Fibroblast of lung (primary cell): ENCODE measurements at regions not wholly inside any gene's neighbourhood (a gene's known extent, or its start where the extent isn't known, plus 50 kb on each side); places are given as distances from the start of the nearest gene placed in this dataset.
"Not testable (repeated sequence)": the region's sequence is repeated elsewhere in the genome, so short reads cannot be mapped to it uniquely, and the experiment has no call there.

ENCODE experiments used
- DNase-seq, 2 donors: peaks; one replicate each; pipeline versions ENCODE4 v3.0.0 to v3.0.0-alpha.2; 2010; ENCODE audit warnings: low read depth in 2 of 2
- H2AFZ ChIP-seq: 2 replicates; pipeline ENCODE4 v1.5.1; 2012; ENCODE audit warnings: low read length, control low read depth, inconsistent platforms
- H3K27ac ChIP-seq: 2 replicates; pipeline ENCODE4 v1.5.1; 2011; ENCODE audit warnings: low read length, control low read depth; ENCODE audit not compliant: insufficient read depth
- H3K27me3 ChIP-seq: 2 replicates; pipeline ENCODE4 v1.5.1; 2011; ENCODE audit warnings: mild to moderate bottlenecking, low read length; ENCODE audit not compliant: control insufficient read depth, insufficient read depth
- H3K36me3 ChIP-seq: 2 replicates; pipeline ENCODE4 v1.5.1; 2011; ENCODE audit warnings: low read length; ENCODE audit not compliant: control insufficient read depth, insufficient read depth
- H3K4me1 ChIP-seq: 2 replicates; pipeline ENCODE4 v1.5.1; 2011; ENCODE audit warnings: low read length; ENCODE audit not compliant: control insufficient read depth, insufficient read depth; ENCODE audit errors: extremely low read depth
- H3K4me2 ChIP-seq: 2 replicates; pipeline ENCODE4 v1.5.1; 2011; ENCODE audit warnings: low read length, control low read depth; ENCODE audit not compliant: insufficient read depth; ENCODE audit errors: extremely low read depth
- H3K4me3 ChIP-seq, 4 experiments: fragments of 200-600 bp in 1 of 4; sonication (generic) in 1 of 4; replicated peaks in 1 of 4; 2 replicates each; pipeline ENCODE4 v1.5.1; 2011 to 2016; ENCODE audit warnings: low read length in 4 of 4, low read depth in 3 of 4, mild to moderate bottlenecking in 3 of 4, control low read depth in 2 of 4, inconsistent platforms in 1 of 4, mixed read lengths in 1 of 4; ENCODE audit not compliant: insufficient read depth in 1 of 4; ENCODE audit errors: control extremely low read depth in 1 of 4
- H3K79me2 ChIP-seq: 2 replicates; pipeline ENCODE4 v1.5.1; 2012; ENCODE audit warnings: mild to moderate bottlenecking, low read length, inconsistent platforms; ENCODE audit not compliant: control insufficient read depth, insufficient read depth
- H3K9ac ChIP-seq: 2 replicates; pipeline ENCODE4 v1.5.1; 2011; ENCODE audit warnings: mild to moderate bottlenecking, low read length, control low read depth; ENCODE audit not compliant: insufficient read depth
- H3K9me3 ChIP-seq: 2 replicates; pipeline ENCODE4 v1.5.1; 2012; ENCODE audit warnings: low read depth, low read length; ENCODE audit not compliant: control insufficient read depth, insufficient read depth
- H4K20me1 ChIP-seq: 2 replicates; pipeline ENCODE4 v1.5.1; 2011; ENCODE audit warnings: low read length; ENCODE audit not compliant: control insufficient read depth, insufficient read depth; ENCODE audit errors: extremely low read depth
- CTCF ChIP-seq, 2 donors: IDR thresholded peaks in 1 of 2; conservative IDR thresholded peaks in 1 of 2; 1 replicate in 1 of 2; 2 replicates in 1 of 2; pipeline ENCODE4 v1.5.1; 2011 to 2012; ENCODE audit warnings: low read length in 2 of 2, control low read depth in 1 of 2, inconsistent platforms in 1 of 2, low read depth in 1 of 2, mild to moderate bottlenecking in 1 of 2
- EZH2 ChIP-seq: IDR thresholded peaks from 2 replicates; pipeline ENCODE4 v1.5.1; 2012; ENCODE audit warnings: low read length, control low read depth, mild to moderate bottlenecking; ENCODE audit errors: missing control alignments

- no peak for DNase-seq
- Histone ChIP-seq H3K27ac (no peak overlapping the region), H3K4me2 (no peak overlapping the region), H2AFZ (no peak overlapping the region), H4K20me1 (no peaks in the 10 kb centered on the region), H3K4me3 (no peak overlapping the region), H3K36me3 (no peaks in the 10 kb centered on the region), H3K4me1 (no peaks in the 10 kb centered on the region), H3K9ac (no peak overlapping the region), H3K9me3 (no peaks in the 10 kb centered on the region), H3K27me3 (no peaks in the 10 kb centered on the region), H3K79me2 (no peaks in the 10 kb centered on the region)
- TF ChIP-seq CTCF (conservative IDR thresholded peaks at IDR 0.05 in 1 of 2, IDR thresholded peaks at IDR 0.05 in 1 of 2; ENCODE audit: low read depth in 1 of 2, low read length in 2 of 2), result no peak
- no peak for TF ChIP-seq EZH2
These were observed 1731.0 kb downstream of the SLITRK5 start for GRCh38 chr13:89402211-89402610.

- H2AFZ ChIP-seq, H3K9ac ChIP-seq, H3K27me3 ChIP-seq, H3K4me2 ChIP-seq, H3K27ac ChIP-seq, H3K4me1 ChIP-seq, H3K9me3 ChIP-seq, DNase-seq, H3K36me3 ChIP-seq, H3K4me3 ChIP-seq, H3K79me2 ChIP-seq, H4K20me1 ChIP-seq: not testable (repeated sequence)
These were observed 1734.9 kb downstream of the SLITRK5 start for GRCh38 chr13:89406096-89406495.

- H2AFZ ChIP-seq, result no peak overlapping the region
- H3K79me2 ChIP-seq, result no peaks in the 10 kb centered on the region
- no peak overlapping the region for H3K27ac ChIP-seq
These were observed 1736.2 kb downstream of the SLITRK5 start for GRCh38 chr13:89407357-89407756.

More at GRCh38 chr13:89407357-89407756, 1736.2 kb downstream of the SLITRK5 start:
- Histone ChIP-seq H3K4me2 (no peak overlapping the region), H3K27me3 (no peaks in the 10 kb centered on the region), H3K4me1 (no peaks in the 10 kb centered on the region), H3K4me3 (no peak overlapping the region), H3K9ac (no peak overlapping the region), H3K9me3 (no peaks in the 10 kb centered on the region), H3K36me3 (no peaks in the 10 kb centered on the region), H4K20me1 (no peaks in the 10 kb centered on the region)
- DNase-seq, result no peak
- TF ChIP-seq EZH2 (no peak), CTCF (conservative IDR thresholded peaks at IDR 0.05 in 1 of 2, IDR thresholded peaks at IDR 0.05 in 1 of 2; ENCODE audit: low read depth in 1 of 2, low read length in 2 of 2) (no peak)
